ENCODE measurements at regions not wholly inside any gene's neighbourhood (a gene's known extent, or its start where the extent isn't known, plus 50 kb on each side); places are given as distances from the start of the nearest gene placed in this dataset.

DNA sequence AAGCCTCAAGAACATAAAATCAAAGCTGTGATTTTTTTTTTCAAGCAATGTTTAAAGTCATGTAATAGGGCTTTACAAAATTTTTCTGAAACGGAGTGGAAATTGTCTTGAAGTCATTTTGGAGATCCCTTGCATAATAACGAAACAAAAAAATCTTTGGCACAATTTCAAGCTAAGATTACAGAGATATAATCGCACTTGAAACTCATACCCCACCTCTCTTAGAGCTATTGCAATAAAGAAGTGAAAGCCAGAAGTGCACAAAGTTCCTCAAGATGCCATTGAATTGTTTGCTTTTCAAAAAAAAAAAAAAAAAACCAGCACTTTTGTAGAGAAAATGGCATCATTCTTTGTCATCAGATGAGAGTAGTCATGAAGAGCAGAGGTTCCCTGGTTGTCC, 152.3 kb downstream of the PAX3 start:
- Histone ChIP-seq H3K4me2 (no peak overlapping the region), H3K36me3 (ENCODE audit: insufficient read depth) (no peaks in the 10 kb centered on the region)

DNA sequence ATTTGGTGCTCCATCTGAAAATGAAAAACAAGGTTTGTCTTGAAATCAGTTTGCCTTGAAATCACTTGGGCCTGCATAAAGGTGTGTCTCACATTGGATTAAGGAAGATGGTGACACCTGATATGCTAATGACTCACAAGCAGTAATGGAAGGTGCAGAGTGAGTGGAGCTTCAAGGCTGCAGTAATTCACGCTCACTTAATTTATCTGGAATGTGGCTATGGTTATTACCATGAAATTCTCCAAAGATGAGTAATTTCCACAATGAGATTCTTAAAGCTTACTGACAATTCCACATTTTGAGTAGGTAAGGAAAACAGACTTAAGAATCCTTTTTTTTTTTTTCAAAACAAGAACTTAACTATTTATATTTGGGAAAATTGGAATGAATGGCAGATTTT, 156.8 kb downstream of the PAX3 start:
- H3K9ac ChIP-seq, result no peak overlapping the region
- TF ChIP-seq, protein P1, sequence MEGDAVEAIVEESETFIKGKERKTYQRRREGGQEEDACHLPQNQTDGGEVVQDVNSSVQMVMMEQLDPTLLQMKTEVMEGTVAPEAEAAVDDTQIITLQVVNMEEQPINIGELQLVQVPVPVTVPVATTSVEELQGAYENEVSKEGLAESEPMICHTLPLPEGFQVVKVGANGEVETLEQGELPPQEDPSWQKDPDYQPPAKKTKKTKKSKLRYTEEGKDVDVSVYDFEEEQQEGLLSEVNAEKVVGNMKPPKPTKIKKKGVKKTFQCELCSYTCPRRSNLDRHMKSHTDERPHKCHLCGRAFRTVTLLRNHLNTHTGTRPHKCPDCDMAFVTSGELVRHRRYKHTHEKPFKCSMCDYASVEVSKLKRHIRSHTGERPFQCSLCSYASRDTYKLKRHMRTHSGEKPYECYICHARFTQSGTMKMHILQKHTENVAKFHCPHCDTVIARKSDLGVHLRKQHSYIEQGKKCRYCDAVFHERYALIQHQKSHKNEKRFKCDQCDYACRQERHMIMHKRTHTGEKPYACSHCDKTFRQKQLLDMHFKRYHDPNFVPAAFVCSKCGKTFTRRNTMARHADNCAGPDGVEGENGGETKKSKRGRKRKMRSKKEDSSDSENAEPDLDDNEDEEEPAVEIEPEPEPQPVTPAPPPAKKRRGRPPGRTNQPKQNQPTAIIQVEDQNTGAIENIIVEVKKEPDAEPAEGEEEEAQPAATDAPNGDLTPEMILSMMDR (conservative IDR thresholded peaks at IDR 0.05; ENCODE audit: low read depth, low read length), result no peak
- H3K4me2 ChIP-seq, result no peak overlapping the region
- H3K4me1 ChIP-seq (ENCODE audit: low read depth, poor library complexity, severe bottlenecking), result no peaks in the 10 kb centered on the region
- H3K27ac ChIP-seq, result no peak overlapping the region
- H2AFZ ChIP-seq (ENCODE audit: low read depth), result no peak overlapping the region
- no peaks in the 10 kb centered on the region for H3K79me2 ChIP-seq (ENCODE audit: insufficient read depth, low read depth)
- H3K27me3 ChIP-seq (ENCODE audit: insufficient read depth, low read depth), result no peaks in the 10 kb centered on the region
- H4K20me1 ChIP-seq (ENCODE audit: insufficient read depth), result no peaks in the 10 kb centered on the region
- no peaks in the 10 kb centered on the region for H3K36me3 ChIP-seq (ENCODE audit: insufficient read depth)
- no peak overlapping the region for H3K4me3 ChIP-seq (IDR thresholded peaks at IDR 0.05; ENCODE audit: insufficient read depth, low read depth, low read length)

More for the DNA sequence above, 152.3 kb downstream of the PAX3 start:
- Histone ChIP-seq H3K9ac (no peak overlapping the region), H3K4me3 (IDR thresholded peaks at IDR 0.05; ENCODE audit: insufficient read depth, low read depth, low read length) (no peak overlapping the region), H3K27me3 (ENCODE audit: insufficient read depth, low read depth) (no peaks in the 10 kb centered on the region), H2AFZ (ENCODE audit: low read depth) (no peak overlapping the region), H3K79me2 (ENCODE audit: insufficient read depth, low read depth) (no peaks in the 10 kb centered on the region), H3K27ac (no peak overlapping the region), H4K20me1 (ENCODE audit: insufficient read depth) (no peaks in the 10 kb centered on the region), H3K4me1 (ENCODE audit: low read depth, poor library complexity, severe bottlenecking) (no peaks in the 10 kb centered on the region)
- TF ChIP-seq, protein P1 (conservative IDR thresholded peaks at IDR 0.05; ENCODE audit: low read depth, low read length), result no peak

DNA sequence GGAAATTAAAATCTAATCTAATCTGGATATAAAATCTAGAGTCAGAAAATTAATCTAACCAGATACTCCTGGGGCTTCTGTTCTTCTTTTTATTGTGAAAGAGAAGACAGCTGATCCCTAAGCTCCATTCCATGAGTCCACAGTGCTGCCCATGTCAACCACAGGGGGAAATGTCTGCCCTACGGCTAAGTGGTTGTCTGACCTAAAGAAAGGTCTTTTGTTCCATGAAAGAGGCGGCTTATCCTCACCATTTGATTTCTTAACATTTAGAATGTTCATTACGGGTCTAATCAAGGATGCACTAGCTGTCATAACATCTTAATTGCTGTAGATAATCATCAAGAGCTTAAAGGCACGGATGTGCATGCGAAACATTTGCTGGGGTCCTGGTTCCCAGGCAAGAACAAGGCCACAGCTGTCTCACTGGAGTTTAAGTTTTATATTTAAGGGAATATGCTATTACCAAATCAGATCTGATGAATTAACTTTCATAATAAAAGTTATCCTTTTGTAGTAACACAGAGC, 162.6 kb downstream of the PAX3 start:
- TF ChIP-seq, protein P1 (conservative IDR thresholded peaks at IDR 0.05; ENCODE audit: low read depth, low read length), result no peak
- Histone ChIP-seq H3K79me2 (ENCODE audit: insufficient read depth, low read depth) (no peaks in the 10 kb centered on the region), H3K36me3 (ENCODE audit: insufficient read depth) (no peaks in the 10 kb centered on the region), H3K4me1 (ENCODE audit: low read depth, poor library complexity, severe bottlenecking) (no peaks in the 10 kb centered on the region), H4K20me1 (ENCODE audit: insufficient read depth) (no peaks in the 10 kb centered on the region), H3K27me3 (ENCODE audit: insufficient read depth, low read depth) (no peaks in the 10 kb centered on the region), H3K27ac (no peak overlapping the region), H3K4me3 (IDR thresholded peaks at IDR 0.05; ENCODE audit: insufficient read depth, low read depth, low read length) (no peak overlapping the region), H3K9ac (no peak overlapping the region), H3K4me2 (no peak overlapping the region), H2AFZ (ENCODE audit: low read depth) (no peak overlapping the region)

DNA sequence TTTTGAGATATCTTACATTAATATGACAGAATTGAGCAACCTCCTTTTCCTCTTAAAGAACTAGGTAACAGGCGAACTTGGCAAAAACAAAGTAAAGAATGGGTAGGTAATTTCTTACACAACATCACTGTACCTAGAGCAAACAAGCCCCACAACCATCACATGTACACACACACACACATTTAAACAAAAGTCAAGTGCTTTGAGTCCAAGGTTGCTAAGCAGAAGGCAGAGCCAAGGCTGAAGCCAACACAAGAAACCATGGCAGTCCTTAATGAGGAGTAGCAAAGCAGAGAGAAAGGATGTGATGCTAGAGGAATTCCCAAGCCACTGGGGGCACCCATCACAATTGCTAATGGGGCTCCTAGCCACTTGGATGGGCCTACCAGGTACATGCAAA, 164.1 kb downstream of the PAX3 start:
- Histone ChIP-seq H4K20me1 (ENCODE audit: insufficient read depth) (no peaks in the 10 kb centered on the region), H3K4me3 (IDR thresholded peaks at IDR 0.05; ENCODE audit: insufficient read depth, low read depth, low read length) (no peak overlapping the region), H3K27ac (no peak overlapping the region), H3K79me2 (ENCODE audit: insufficient read depth, low read depth) (no peaks in the 10 kb centered on the region), H3K4me1 (ENCODE audit: low read depth, poor library complexity, severe bottlenecking) (no peaks in the 10 kb centered on the region), H2AFZ (ENCODE audit: low read depth) (no peak overlapping the region), H3K4me2 (no peak overlapping the region), H3K9ac (no peak overlapping the region), H3K36me3 (ENCODE audit: insufficient read depth) (no peaks in the 10 kb centered on the region), H3K27me3 (ENCODE audit: insufficient read depth, low read depth) (no peaks in the 10 kb centered on the region)
- TF ChIP-seq, protein P1 (conservative IDR thresholded peaks at IDR 0.05; ENCODE audit: low read depth, low read length), result no peak

Measured in KMS-11 (cell line).